ENCODE measurements at regions not wholly inside any gene's neighbourhood (a gene's known extent, or its start where the extent isn't known, plus 50 kb on each side); places are given as distances from the start of the nearest gene placed in this dataset.

DNA sequence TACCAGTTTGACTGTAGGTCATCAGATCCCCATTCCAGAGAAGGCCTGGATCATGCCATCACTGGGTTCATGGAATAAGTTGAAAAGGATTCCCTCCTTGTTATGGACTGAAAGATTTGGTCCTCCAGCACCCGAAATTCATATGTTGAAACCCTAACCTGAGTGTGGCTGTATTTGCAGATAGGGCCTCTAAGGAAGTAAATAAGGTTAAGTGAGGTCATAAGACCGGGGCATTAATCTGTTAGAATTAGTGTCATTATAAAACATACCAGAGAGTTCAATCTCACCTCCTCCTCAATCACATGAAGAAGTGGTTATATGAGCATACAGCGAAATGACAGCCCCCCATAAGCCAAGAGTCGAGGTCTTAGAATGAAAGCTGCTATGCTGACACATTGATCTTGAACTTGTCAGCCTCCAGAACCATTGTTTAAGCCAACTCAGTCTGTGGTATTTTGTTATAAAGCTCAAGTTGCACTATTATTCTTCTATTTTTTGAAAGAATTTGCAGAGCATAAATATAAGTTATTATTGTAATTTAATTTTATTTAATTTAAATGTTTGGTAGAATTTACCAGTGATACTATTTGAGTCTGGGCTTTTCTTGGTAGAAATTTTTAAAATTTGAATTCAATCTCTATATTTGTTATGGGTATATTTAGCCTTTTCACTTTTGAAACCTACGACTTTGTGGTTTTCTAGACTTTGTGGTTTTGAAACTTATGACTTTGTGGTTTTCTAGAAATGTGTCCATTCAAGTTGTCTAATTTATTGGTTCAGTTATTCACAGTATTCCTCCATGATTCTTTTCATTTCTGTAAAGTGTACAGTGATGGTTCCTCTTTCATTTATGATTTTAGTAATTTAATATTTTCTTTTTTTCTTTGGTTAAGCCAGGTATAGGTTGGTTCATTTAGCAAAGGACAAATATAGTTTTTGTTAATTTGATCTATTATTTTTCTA, 1206.7 kb upstream of the CDH2 start:
- 42 to 51% methylated on average over 5 of the region's 5 CpGs for WGBS, 2 donors
- intact Hi-C loops (cut with DNase I), result no loop called here
- Histone ChIP-seq H3K9me3 (no peaks in the 10 kb centered on the region), H3K36me3 (replicated peaks in 1 of 2; ENCODE audit: insufficient read depth in 1 of 2, low read depth in 2 of 2) (no peaks in the 10 kb centered on the region), H3K27ac (no peak overlapping the region), H3K4me3 (no peak overlapping the region), H3K4me1 (no peaks in the 10 kb centered on the region), H3K27me3 (no peaks in the 10 kb centered on the region)
- no peak for DNase-seq
- ATAC-seq, result no peak
- no peak for TF ChIP-seq POLR2A (IDR thresholded peaks at IDR 0.05)
- TF ChIP-seq, protein P1, sequence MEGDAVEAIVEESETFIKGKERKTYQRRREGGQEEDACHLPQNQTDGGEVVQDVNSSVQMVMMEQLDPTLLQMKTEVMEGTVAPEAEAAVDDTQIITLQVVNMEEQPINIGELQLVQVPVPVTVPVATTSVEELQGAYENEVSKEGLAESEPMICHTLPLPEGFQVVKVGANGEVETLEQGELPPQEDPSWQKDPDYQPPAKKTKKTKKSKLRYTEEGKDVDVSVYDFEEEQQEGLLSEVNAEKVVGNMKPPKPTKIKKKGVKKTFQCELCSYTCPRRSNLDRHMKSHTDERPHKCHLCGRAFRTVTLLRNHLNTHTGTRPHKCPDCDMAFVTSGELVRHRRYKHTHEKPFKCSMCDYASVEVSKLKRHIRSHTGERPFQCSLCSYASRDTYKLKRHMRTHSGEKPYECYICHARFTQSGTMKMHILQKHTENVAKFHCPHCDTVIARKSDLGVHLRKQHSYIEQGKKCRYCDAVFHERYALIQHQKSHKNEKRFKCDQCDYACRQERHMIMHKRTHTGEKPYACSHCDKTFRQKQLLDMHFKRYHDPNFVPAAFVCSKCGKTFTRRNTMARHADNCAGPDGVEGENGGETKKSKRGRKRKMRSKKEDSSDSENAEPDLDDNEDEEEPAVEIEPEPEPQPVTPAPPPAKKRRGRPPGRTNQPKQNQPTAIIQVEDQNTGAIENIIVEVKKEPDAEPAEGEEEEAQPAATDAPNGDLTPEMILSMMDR (IDR thresholded peaks at IDR 0.05), result no peak

DNA sequence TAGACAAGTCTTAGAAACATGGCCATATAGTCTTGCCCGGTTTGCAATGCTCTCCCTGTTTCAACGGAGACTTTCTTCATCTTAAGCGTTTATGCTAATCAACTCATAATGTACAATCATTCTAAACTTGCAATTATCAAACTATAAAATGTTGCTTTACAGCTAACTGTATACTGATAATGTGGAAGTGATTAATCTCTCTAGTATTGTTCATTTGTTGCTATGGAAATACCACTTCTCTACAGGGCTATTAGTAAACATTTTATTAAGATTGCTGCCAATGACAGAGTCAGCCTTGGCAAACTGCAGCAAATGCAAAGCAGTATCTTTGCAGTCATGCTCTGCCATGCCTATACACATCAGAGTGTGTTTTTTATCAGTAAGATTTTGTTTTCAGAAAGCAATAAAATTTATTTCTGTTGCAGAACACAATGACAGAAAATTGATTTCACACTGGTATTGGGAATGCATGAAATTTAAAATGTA, 1201.8 kb upstream of the CDH2 start:
- Histone ChIP-seq H3K27ac (no peak overlapping the region), H3K4me3 (no peak overlapping the region), H3K36me3 (replicated peaks in 1 of 2; ENCODE audit: insufficient read depth in 1 of 2, low read depth in 2 of 2) (no peaks in the 10 kb centered on the region), H3K9me3 (no peaks in the 10 kb centered on the region), H3K27me3 (no peaks in the 10 kb centered on the region), H3K4me1 (no peaks in the 10 kb centered on the region)
- intact Hi-C loops (cut with DNase I), result no loop called here
- DNase-seq, result no peak
- 83 to 86% methylated on average over 3 of the region's 3 CpGs for WGBS, 2 donors
- no peak for TF ChIP-seq POLR2A (IDR thresholded peaks at IDR 0.05)
- TF ChIP-seq, protein P1 (IDR thresholded peaks at IDR 0.05), result no peak
- no peak for ATAC-seq

- no peak for ATAC-seq
- 70 to 88% methylated on average over 1 of the region's 1 CpG for WGBS, 2 donors
- intact Hi-C loops (cut with DNase I), result no loop called here
These were observed 1200.4 kb upstream of the CDH2 start for GRCh38 chr18:29377346-29377745.

DNA sequence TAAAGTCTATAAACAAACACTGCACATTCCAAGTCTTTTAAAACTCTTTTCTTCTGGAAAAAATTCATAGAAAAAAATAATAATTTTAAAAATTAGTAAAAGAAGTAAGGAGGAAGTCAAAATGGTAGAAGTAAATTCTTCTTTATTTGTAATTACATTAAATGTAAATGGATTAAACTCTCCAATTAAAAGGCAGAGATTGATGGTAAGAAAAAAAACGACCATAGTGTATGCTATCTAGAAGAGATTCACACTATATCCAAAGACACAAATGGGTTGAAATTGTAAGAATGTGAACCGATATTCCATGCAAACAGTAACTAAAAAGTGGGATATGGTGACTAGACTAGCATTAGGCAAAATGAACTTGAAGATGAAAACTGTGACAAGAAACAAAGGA, 1196.1 kb upstream of the CDH2 start:
- 31 to 46% methylated on average over 2 of the region's 2 CpGs for WGBS, 2 donors
- no peaks in the 10 kb centered on the region for H3K4me1 ChIP-seq
- no peak overlapping the region for H3K27ac ChIP-seq
- no peaks in the 10 kb centered on the region for H3K9me3 ChIP-seq
- no peak overlapping the region for H3K4me3 ChIP-seq
- no peak for ATAC-seq
- intact Hi-C loops (cut with DNase I), result no loop called here
- H3K27me3 ChIP-seq, result no peaks in the 10 kb centered on the region
- no peak for DNase-seq
- TF ChIP-seq, protein P1 (IDR thresholded peaks at IDR 0.05), result no peak
- no peak for TF ChIP-seq POLR2A (IDR thresholded peaks at IDR 0.05)
- no peaks in the 10 kb centered on the region for H3K36me3 ChIP-seq (replicated peaks in 1 of 2; ENCODE audit: insufficient read depth in 1 of 2, low read depth in 2 of 2)

More at GRCh38 chr18:29377346-29377745, 1200.4 kb upstream of the CDH2 start:
- Histone ChIP-seq H3K27me3 (no peaks in the 10 kb centered on the region), H3K36me3 (replicated peaks in 1 of 2; ENCODE audit: insufficient read depth in 1 of 2, low read depth in 2 of 2) (no peaks in the 10 kb centered on the region), H3K4me3 (no peak overlapping the region), H3K9me3 (no peaks in the 10 kb centered on the region), H3K4me1 (no peaks in the 10 kb centered on the region), H3K27ac (no peak overlapping the region)
- TF ChIP-seq, protein P1 (IDR thresholded peaks at IDR 0.05), result no peak
- no peak for TF ChIP-seq POLR2A (IDR thresholded peaks at IDR 0.05)
- DNase-seq, result no peak

Measured in body of pancreas (tissue), 4 donors.